ENCODE measurements at regions not wholly inside any gene's neighbourhood (a gene's known extent, or its start where the extent isn't known, plus 50 kb on each side); places are given as distances from the start of the nearest gene placed in this dataset.

GRCh38 chr20:61169874-61170273 lies 82.2 kb upstream of the CDH4 start:
- TF ChIP-seq CTCF (IDR thresholded peaks at IDR 0.05) (no peak), POLR2A (IDR thresholded peaks at IDR 0.05) (no peak)

Data from uterus (tissue), 2 donors.